GM18873 (cell line): ENCODE measurements at regions not wholly inside any gene's neighbourhood (a gene's known extent, or its start where the extent isn't known, plus 50 kb on each side); places are given as distances from the start of the nearest gene placed in this dataset.

ENCODE experiments used
- ATAC-seq: cut with Tn5 transposase; IDR thresholded peaks from one replicate; pipeline ENCODE4 v1.9.1; 2021; ENCODE audit warnings: mild to moderate bottlenecking, moderate library complexity, moderate number of reproducible peaks; ENCODE audit not compliant: unreplicated experiment, low FRiP score

- no peak for ATAC-seq
Observed at GRCh38 chr2:18427762-18428161, 132.7 kb downstream of the RDH14 start.

DNA sequence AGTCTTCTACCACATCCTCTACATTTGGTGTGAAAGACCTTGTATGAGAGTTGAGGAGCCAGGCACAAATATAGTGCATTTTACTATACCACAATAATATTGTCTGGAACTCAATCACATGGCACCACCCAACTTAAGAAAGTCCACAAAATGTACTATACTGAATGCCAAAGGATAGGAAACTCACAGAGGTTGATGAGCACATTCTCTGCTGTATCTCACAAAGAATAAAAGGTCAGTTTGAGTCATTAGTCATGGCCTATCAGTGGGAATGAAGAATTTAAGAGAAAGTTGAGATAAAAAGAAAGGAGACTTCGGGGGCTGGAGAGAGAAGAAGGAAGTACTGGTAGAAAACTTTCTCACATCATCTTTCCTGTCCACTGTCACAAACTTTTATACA is 134.3 kb downstream of the RDH14 start:
- no peak for ATAC-seq

DNA sequence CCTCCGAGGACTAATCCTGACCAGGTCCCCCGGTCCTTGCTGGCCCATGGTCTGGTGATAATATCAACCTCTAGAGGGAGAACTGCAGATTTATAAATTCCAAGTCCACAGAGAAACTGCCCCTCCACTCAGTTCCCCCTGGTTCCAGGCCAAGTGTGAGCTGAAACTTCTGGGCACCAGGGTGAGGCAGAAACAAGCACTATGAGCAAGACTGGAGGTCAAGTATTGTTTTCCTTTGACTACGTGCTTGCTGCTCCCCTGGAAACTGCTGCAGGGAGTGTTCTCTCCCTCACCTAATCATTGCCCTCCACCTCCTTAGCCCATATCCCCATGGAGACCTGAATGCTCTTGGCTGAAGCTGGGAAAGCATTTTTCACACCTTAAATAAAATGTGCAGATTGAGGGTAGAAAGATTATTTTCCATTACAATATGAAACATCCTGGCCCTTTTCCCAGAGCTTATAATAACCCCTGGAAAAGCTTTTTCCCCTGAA is 135.2 kb downstream of the RDH14 start:
- no peak for ATAC-seq

GRCh38 chr2:18423636-18424035 is 136.8 kb downstream of the RDH14 start:
- ATAC-seq: no peak

DNA sequence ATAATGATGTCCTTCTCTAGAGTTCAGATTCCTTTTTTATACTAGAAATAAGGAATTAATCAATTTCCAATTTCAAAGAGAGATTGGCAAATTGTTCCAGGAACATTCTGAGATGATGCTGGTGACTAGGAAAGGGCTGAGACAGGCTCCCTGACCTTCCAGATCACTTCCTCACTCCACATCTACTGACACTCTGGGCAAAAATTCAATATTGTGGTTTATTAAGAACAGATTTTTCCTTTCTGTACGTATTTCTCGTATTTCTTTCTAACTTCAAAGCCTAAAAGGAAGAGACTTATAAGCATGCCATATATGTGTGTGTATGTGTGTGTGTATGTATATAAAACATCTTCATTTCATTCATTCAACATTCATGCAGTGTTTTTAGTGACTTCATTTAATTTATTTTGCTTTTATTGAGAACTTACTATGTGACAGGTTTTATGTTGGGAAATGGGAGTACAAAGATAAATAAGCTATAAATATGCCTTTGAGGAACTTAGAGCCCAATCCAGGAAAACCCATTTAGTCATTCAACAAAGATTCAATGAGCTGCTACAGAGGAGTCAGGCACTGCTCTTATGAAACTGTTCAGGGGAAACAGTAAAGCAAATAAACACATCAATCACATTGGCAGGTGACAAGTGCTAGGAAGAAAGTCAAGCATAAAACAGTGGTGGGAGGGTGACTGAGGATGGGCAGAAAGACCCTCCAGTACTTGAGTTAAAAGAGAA is 137.9 kb downstream of the RDH14 start:
- no peak for ATAC-seq

- no peak for ATAC-seq
Observed at GRCh38 chr2:18413676-18414396, 146.6 kb downstream of the RDH14 start.

DNA sequence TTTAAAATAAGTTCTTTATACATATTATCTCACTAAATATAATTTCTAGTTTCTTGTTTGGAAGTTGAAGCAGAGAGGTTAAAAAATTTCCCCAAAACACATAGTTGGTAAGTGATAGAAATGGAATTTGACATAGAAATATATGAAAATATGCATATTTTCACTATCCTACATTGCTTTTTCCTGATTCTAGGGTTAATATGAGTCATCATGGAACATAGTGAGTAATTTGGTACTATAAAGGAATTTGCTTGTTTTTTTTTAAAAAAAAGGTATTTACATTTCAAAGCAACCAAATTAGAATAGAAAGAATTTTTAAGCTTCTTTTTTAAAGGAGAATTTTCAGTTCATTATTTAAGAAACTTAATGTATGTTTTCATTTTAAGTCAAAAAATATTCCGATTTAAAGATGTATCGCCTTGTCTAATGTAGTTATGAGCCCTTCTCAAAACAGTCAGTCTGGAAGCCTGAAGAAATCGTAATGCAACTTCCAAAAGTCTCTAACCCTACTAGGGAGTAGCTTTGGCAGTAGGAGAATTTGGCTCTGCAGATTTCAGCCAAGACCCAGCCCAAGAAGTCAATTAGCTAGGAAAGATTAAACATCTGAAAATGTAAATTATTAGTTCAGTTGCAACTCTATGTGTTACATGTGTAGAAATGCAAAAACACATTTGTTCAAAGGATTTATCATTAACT is 147.3 kb downstream of the RDH14 start:
- ATAC-seq: no peak

- no peak for ATAC-seq
Observed at GRCh38 chr2:18411626-18412025, 148.8 kb downstream of the RDH14 start.

- no peak for ATAC-seq
Observed at GRCh38 chr2:18410543-18410942, 149.9 kb downstream of the RDH14 start.

- no peak for ATAC-seq
Observed at GRCh38 chr2:18408638-18409037, 151.8 kb downstream of the RDH14 start.

GRCh38 chr2:18406219-18406618 is 154.2 kb downstream of the RDH14 start:
- no peak for ATAC-seq

- no peak for ATAC-seq
Observed at GRCh38 chr2:18404708-18405107, 155.7 kb downstream of the RDH14 start.

- no peak for ATAC-seq
Observed at GRCh38 chr2:18403921-18404522, 156.4 kb downstream of the RDH14 start.

DNA sequence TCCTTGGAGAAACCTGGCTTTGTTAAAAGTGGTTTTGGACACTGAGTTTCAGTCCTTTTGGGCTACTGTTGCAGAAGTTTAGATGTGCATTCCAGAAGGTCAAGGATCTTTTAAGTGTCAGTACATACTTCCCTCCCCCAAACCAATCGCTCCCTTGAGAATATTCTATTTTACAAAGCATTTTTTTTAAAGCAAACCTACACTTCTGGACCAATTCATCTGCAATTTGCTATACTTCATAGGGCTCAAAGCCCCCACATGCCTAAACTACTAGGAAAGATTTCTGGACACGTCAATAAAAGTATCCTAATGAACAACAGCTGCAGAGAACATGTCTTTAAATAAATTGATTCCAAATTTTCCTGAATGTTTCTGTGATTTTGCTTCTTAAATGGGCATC is 157.6 kb downstream of the RDH14 start:
- ATAC-seq: no peak

GRCh38 chr2:18401471-18401870 is 159.0 kb downstream of the RDH14 start:
- ATAC-seq: no peak

DNA sequence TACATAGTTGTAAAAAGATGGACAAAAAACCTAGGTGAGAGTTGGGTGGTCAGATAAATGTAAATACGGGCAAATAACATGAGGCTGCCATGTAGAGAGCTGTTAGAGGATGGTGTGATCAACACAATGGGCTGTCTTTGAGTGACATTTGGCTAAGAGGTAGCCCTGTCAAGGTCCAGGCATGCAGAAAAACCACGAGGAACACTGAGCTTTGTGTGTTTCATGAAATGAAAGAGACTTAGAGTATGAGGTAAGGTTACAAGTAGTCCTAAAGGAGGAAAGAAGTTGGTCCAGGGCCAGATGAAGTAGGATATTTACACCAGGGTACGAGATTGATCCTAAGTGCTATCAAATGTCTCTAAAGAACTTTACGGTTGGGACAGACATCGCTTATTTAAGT is 160.9 kb downstream of the RDH14 start:
- ATAC-seq: no peak

DNA sequence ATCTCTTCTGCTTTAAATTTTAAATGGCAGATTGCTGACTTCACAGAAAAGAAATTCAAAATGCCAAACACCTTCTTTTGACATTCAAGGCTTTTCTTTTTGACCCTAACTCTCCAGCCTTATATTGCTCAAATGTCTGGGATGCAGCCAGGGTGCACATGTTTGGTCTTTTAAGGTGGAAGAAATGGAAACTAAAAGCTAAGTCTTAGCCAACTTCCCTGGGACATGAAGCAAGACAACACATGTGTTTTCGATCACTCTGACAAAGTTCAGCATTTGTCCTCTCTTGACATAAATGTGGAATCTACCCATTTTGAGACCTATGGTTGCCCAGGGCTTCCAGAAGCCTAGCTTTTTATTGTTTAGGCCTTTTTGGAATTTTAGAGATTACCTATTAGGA is 161.6 kb downstream of the RDH14 start:
- ATAC-seq: no peak

GRCh38 chr2:18396329-18397010 is 164.0 kb downstream of the RDH14 start:
- no peak for ATAC-seq

DNA sequence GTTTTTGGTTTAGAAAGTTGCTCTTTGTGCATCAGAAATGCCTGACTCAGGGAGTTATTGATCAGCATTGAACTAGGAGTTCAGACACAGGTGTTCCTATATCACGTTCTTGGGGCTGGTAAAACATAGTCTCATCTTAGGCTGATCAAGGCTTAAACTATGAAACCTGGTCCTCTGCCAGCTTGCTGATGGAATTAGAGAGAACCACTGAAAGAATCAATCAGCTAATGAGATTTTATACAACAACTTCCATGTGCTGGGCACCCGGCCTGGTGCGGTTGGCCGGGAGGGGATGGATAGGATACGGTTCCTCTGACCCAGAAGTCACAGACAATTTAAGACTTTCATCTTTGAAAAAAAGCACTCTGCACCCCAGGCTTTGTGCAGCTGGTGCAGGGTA is 164.9 kb downstream of the RDH14 start:
- ATAC-seq: no peak

DNA sequence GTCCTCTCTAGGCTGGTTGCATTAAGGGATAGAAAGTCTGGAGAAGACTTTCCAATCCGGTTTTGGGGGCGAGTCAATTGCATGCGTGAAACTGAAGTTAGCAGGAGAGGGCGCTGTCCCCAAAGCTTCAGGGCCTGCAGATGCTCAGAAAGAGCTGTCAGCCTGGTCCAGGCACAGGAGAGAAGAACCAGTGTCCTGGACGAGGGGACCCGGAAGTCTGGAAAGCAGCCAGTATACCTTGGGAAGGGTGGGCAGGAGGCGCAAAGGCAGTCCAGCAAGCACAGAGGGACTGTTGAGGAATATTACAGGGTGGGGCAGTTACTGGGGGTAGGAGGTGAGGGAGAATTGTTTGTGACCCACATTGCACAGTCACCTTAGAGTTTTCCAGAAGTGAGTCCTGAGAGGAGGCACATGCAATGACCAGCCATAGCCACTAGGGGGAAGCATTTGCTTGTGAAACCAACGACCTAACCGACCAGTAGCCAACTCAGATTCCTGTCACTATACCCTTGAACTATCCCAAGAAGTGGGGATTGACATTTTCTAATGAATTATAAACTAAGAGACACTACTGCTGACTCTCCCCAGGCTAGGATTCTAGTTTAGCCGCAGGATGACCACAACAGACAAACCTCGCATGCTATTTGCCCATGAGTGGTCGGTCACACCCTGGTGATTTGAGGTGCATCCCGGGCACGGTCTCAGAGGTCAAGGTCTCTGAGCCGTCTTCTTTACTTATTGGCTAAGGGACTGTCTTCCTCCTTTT is 172.8 kb downstream of the RDH14 start:
- peak; percentile 75 for ATAC-seq
